ENCODE measurements at regions not wholly inside any gene's neighbourhood (a gene's known extent, or its start where the extent isn't known, plus 50 kb on each side); places are given as distances from the start of the nearest gene placed in this dataset.

- no peak for DNase-seq
Measured at GRCh38 chr6:166841216-166841615, 115.1 kb downstream of the RNASET2 start.

GRCh38 chr6:166839569-166839968 lies 116.8 kb downstream of the RNASET2 start:
- DNase-seq = no peak

- DNase-seq = no peak
Measured at GRCh38 chr6:166838987-166839386, 117.4 kb downstream of the RNASET2 start.

- DNase-seq = no peak
Measured at GRCh38 chr6:166836785-166837718, 119.3 kb downstream of the RNASET2 start.

GRCh38 chr6:166834049-166834448 lies 122.3 kb downstream of the RNASET2 start:
- no peak for DNase-seq

GRCh38 chr6:166830891-166831363 lies 125.4 kb downstream of the RNASET2 start:
- DNase-seq = no peak

- peak; percentile 47 to 56 for DNase-seq
Measured at GRCh38 chr6:166830185-166830890, 126.0 kb downstream of the RNASET2 start.

GRCh38 chr6:166826264-166826663 lies 130.1 kb downstream of the RNASET2 start:
- DNase-seq = no peak

- no peak for DNase-seq
Measured at GRCh38 chr6:166825553-166826145, 130.7 kb downstream of the RNASET2 start.

GRCh38 chr6:166824880-166825250 lies 131.5 kb downstream of the RNASET2 start:
- no peak for DNase-seq

- DNase-seq = no peak
Measured at GRCh38 chr6:166824146-166824879, 132.0 kb downstream of the RNASET2 start.

GRCh38 chr6:166822609-166823008 lies 133.7 kb downstream of the RNASET2 start:
- no peak for DNase-seq

GRCh38 chr6:166820483-166820882 lies 135.9 kb downstream of the RNASET2 start:
- DNase-seq = no peak

GRCh38 chr6:166820070-166820469 lies 136.3 kb downstream of the RNASET2 start:
- no peak for DNase-seq

GRCh38 chr6:166815629-166816028 lies 140.7 kb downstream of the RNASET2 start:
- peak; percentile 8 to 17 for DNase-seq

GRCh38 chr6:166814390-166814789 lies 142.0 kb downstream of the RNASET2 start:
- no peak for DNase-seq

- DNase-seq = no peak
Measured at GRCh38 chr6:166813461-166813860, 142.9 kb downstream of the RNASET2 start.

GRCh38 chr6:166810864-166811263 lies 145.5 kb downstream of the RNASET2 start:
- no peak for DNase-seq

GRCh38 chr6:166809721-166810120 lies 146.6 kb downstream of the RNASET2 start:
- DNase-seq = no peak

- DNase-seq = no peak
Measured at GRCh38 chr6:166806962-166807757, 149.2 kb downstream of the RNASET2 start.

GRCh38 chr6:166806217-166806838 lies 150.0 kb downstream of the RNASET2 start:
- DNase-seq = no peak
